Spleen (tissue), 11 donors: ENCODE measurements at regions not wholly inside any gene's neighbourhood (a gene's known extent, or its start where the extent isn't known, plus 50 kb on each side); places are given as distances from the start of the nearest gene placed in this dataset.

Experiments used
- DNase-seq: peaks from one replicate; pipeline ENCODE4 v3.0.0-alpha.2; 2020
- H3K27ac ChIP-seq, 8 donors: fragments of 200-600 bp; sonication (generic) in 7 of 8; 1 replicate in 4 of 8; 2 replicates in 4 of 8; pipeline versions ENCODE4 v1.5.0 to v1.8.0; 2016 to 2021; ENCODE audit warnings: inconsistent platforms in 4 of 8, mild to moderate bottlenecking in 4 of 8, moderate library complexity in 1 of 8
- H3K27me3 ChIP-seq, 7 donors: fragments of 200-600 bp; sonication (generic) in 6 of 7; replicated peaks in 1 of 7; 1 replicate in 4 of 7; 2 replicates in 3 of 7; pipeline versions ENCODE4 v1.5.0 to v1.8.0; 2016 to 2021; ENCODE audit warnings: inconsistent platforms in 3 of 7, mild to moderate bottlenecking in 1 of 7
- H3K36me3 ChIP-seq, 6 donors: fragments of 200-600 bp; sonication (generic) in 5 of 6; 1 replicate in 4 of 6; 2 replicates in 2 of 6; pipeline versions ENCODE4 v1.5.0 to v1.8.0; 2016 to 2021; ENCODE audit warnings: inconsistent platforms in 2 of 6
- H3K4me1 ChIP-seq, 6 donors: fragments of 200-600 bp; sonication (generic) in 5 of 6; 1 replicate in 3 of 6; 2 replicates in 3 of 6; pipeline versions ENCODE4 v1.5.0 to v1.8.0; 2016 to 2021; ENCODE audit warnings: inconsistent platforms in 3 of 6
- H3K4me3 ChIP-seq, 8 donors: fragments of 200-600 bp; sonication (generic) in 7 of 8; 1 replicate in 4 of 8; 2 replicates in 4 of 8; pipeline versions ENCODE4 v1.5.0 to v1.8.0; 2016 to 2021; ENCODE audit warnings: inconsistent platforms in 4 of 8, mild to moderate bottlenecking in 4 of 8, moderate library complexity in 2 of 8
- H3K9me3 ChIP-seq, 8 donors: fragments of 200-600 bp; sonication (generic) in 7 of 8; 1 replicate in 4 of 8; 2 replicates in 4 of 8; pipeline versions ENCODE4 v1.5.0 to v1.8.0; 2016 to 2021; ENCODE audit warnings: inconsistent platforms in 4 of 8
- POLR2A ChIP-seq, 3 donors: fragments of 450-650 bp; IDR thresholded peaks; one replicate each; pipeline ENCODE4 v1.5.1; 2017; ENCODE audit warnings: antibody characterized with exemption in 3 of 3, mild to moderate bottlenecking in 1 of 3
- POLR2AphosphoS5 ChIP-seq, 3 donors: sonication (generic); formaldehyde crosslinking; IDR thresholded peaks; one replicate each; pipeline ENCODE4 v1.5.1; 2017; ENCODE audit warnings: antibody characterized with exemption in 3 of 3
- WGBS, 5 donors: extraction: QIAGEN DNeasy Blood & Tissue Kit in 3 of 5; methylation state at CpG; one replicate each; pipeline versions ENCODE4 v1.1.5 to v1.1.7; 2013 to 2018; 5-methylcytosine and 5-hydroxymethylcytosine counted together
- intact Hi-C: fragments of 100-400 bp; cut with DNase I; formaldehyde crosslinking; loops from one replicate; pipeline ENCODE4 v1.15.0; 2023; ENCODE audit warnings: low total_unique reads
- TF ChIP-seq, protein P1 (sequence below), 11 experiments: fragments of 200-600 bp in 7 of 11; fragments of 450-650 bp in 4 of 11; sonication (generic) in 4 of 11; IDR thresholded peaks in 8 of 11; conservative IDR thresholded peaks in 3 of 11; 1 replicate in 7 of 11; 2 replicates in 4 of 11; pipeline versions ENCODE4 v1.4.0 to v1.8.0; 2016 to 2021; ENCODE audit warnings: antibody characterized with exemption in 11 of 11, inconsistent platforms in 4 of 11, mild to moderate bottlenecking in 1 of 11
- donor health status: healthy with polysubstance abuse.
- donor health status: DM: no; HTN: no; CAD: no; lungs with moderate emphysema.
- donor health status: DM: no; HTN: no; CAD: no.
- donor health status: Bipolar disorder and iron deficiency.
- donor health status: healthy.
- donor health status: DM: no; HTN: no; CAD: no.
- donor health status: DM: yes; HTN: yes; CAD: no.

DNA sequence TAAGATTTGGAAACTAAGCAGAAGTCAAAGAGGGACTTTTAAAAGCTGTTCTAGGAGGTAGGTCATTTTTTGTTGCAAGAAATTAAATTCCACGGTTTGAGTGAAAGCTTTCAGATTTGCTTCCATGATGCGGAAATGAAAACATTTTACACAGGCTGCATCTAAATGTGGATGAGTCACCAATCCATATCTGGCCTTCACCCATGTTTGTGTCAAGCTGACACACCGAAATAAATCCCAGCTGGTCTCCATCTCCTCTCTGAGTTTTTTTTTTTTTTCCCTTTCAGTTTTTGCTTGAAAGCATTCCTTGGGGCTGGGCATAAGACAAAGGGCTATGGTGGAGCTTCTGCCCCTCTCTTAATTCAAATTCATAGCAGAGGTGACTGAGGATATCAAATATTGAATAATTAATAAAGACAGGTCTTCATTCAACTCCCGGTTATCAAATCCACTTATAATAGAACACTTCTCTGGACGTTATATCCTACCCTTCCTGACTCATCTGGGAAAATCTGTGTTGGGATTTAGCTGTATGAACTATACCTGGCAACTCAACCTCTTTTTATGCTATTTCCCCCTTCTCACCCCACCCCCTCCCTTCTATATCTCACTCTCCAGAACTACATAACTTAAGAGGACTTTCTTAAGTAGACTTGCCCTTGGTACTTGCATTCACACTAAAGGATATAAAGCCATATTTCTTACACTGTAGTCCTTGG lies 558.3 kb upstream of the GCFC2 start:
- Histone ChIP-seq H3K27me3 (no peaks in the 10 kb centered on the region), H3K27ac (no peak overlapping the region), H3K4me1 (no peaks in the 10 kb centered on the region), H3K4me3 (no peak overlapping the region), H3K36me3 (no peaks in the 10 kb centered on the region), H3K9me3 (peaks cover 0 to 3% (median 0%) of the 10 kb centered on the region in 8 donors)
- TF ChIP-seq POLR2AphosphoS5 (IDR thresholded peaks at IDR 0.05) (peak in 1 of 3 donors; percentile 28), POLR2A (IDR thresholded peaks at IDR 0.05) (no peak)
- DNase-seq: no peak
- intact Hi-C loops: no loop called here
- 65 to 71% (median 68%) methylated on average over 5 of the region's 5 CpGs for WGBS, 5 donors

DNA sequence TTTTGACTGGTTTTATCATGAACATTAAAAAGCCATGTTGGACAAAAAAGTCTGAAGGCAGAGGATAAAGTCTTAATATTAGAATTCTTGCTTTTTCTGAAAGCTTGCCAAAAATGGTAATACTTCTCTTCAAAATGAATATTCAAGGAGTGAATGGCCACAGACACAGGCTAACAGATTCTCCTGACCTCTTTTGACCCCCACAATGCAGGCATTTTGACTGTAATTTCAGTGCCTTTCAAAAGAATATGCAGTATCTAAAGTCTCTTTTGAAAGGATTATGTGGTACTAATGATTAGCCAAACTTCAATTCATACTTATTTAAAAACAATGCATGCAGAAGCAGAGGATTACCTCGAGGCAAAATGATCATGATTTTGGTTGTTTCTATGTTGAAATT lies 557.8 kb upstream of the GCFC2 start:
- Histone ChIP-seq H3K9me3 (peaks cover 0 to 3% (median 0%) of the 10 kb centered on the region in 8 donors), H3K27me3 (no peaks in the 10 kb centered on the region), H3K4me3 (no peak overlapping the region), H3K4me1 (no peaks in the 10 kb centered on the region), H3K27ac (no peak overlapping the region), H3K36me3 (no peaks in the 10 kb centered on the region)
- DNase-seq: no peak
- 44 to 60% (median 46%) methylated on average over 1 of the region's 1 CpG for WGBS, 5 donors
- intact Hi-C loops: no loop called here
- TF ChIP-seq POLR2A (IDR thresholded peaks at IDR 0.05) (no peak), POLR2AphosphoS5 (IDR thresholded peaks at IDR 0.05) (no peak)
- TF ChIP-seq, protein P1, sequence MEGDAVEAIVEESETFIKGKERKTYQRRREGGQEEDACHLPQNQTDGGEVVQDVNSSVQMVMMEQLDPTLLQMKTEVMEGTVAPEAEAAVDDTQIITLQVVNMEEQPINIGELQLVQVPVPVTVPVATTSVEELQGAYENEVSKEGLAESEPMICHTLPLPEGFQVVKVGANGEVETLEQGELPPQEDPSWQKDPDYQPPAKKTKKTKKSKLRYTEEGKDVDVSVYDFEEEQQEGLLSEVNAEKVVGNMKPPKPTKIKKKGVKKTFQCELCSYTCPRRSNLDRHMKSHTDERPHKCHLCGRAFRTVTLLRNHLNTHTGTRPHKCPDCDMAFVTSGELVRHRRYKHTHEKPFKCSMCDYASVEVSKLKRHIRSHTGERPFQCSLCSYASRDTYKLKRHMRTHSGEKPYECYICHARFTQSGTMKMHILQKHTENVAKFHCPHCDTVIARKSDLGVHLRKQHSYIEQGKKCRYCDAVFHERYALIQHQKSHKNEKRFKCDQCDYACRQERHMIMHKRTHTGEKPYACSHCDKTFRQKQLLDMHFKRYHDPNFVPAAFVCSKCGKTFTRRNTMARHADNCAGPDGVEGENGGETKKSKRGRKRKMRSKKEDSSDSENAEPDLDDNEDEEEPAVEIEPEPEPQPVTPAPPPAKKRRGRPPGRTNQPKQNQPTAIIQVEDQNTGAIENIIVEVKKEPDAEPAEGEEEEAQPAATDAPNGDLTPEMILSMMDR (IDR thresholded peaks at IDR 0.05 in 8 of 11, conservative IDR thresholded peaks at IDR 0.05 in 3 of 11): no peak

DNA sequence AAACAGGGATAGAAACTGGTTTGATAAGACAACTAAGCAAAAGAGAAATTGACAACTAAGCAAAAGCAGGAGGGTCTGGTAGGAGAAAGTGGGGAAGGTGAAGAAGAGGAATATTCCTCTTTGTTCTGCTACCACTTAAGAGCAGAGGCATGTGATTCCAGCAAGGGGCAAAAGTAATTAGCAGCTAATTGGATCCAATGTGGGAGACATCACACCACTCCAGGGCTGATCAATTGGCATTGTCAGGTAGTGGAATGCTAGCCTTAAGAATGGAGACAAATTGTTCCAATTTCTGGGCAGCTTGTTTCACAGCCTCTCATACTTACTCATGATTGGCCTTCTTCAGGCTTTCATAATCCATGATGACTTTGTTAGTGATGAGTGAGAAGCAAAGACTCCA lies 547.1 kb upstream of the GCFC2 start:
- H3K4me3 ChIP-seq: no peak overlapping the region
- no peaks in the 10 kb centered on the region for H3K36me3 ChIP-seq
- no peak for DNase-seq
- peaks cover 0 to 6% (median 0%) of the 10 kb centered on the region in 8 donors for H3K9me3 ChIP-seq
- no peaks in the 10 kb centered on the region for H3K4me1 ChIP-seq
- TF ChIP-seq POLR2AphosphoS5 (IDR thresholded peaks at IDR 0.05) (no peak), POLR2A (IDR thresholded peaks at IDR 0.05) (no peak)
- TF ChIP-seq, protein P1 (IDR thresholded peaks at IDR 0.05 in 8 of 11, conservative IDR thresholded peaks at IDR 0.05 in 3 of 11): no peak
- H3K27me3 ChIP-seq: no peaks in the 10 kb centered on the region
- no peak overlapping the region for H3K27ac ChIP-seq
- intact Hi-C loops: no loop called here

DNA sequence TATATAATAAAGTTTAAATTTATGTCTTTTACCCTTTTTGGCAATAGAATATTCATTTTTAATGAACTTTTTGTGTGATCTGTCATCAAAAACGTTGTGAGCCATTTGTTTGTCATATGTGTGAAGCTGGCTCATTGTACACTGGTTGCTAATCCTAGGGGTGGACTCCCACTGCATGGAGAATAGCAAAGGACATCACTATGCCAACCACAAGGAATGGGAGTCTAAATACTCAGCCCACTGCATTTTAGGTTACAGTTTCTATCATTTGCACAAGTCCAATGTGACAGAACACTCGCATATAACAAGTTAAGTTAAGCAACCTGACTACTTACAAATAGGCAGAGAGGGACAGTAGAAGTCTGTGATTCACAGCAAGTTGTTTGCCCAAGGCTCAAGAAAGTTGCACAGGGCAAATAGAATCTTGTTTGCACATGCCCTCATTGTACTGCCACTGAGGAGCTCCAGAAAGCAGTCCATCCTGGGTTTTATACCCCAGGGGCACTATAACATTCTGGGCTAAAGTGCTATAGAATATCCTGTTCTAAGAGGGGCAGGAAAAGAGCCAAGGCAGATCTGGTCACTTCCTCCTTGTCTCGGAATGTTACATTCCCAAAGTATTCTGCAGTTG lies 545.9 kb upstream of the GCFC2 start:
- WGBS, 5 donors: 42 to 52% (median 47%) methylated on average over 3 of the region's 3 CpGs
- Histone ChIP-seq H3K4me3 (no peak overlapping the region), H3K4me1 (no peaks in the 10 kb centered on the region), H3K9me3 (peaks cover 0 to 6% (median 0%) of the 10 kb centered on the region in 8 donors), H3K27ac (no peak overlapping the region), H3K27me3 (no peaks in the 10 kb centered on the region), H3K36me3 (no peaks in the 10 kb centered on the region)
- intact Hi-C loops: no loop called here
- TF ChIP-seq POLR2AphosphoS5 (IDR thresholded peaks at IDR 0.05) (no peak), POLR2A (IDR thresholded peaks at IDR 0.05) (no peak)
- TF ChIP-seq, protein P1 (IDR thresholded peaks at IDR 0.05 in 8 of 11, conservative IDR thresholded peaks at IDR 0.05 in 3 of 11): no peak
- DNase-seq: no peak
